GM21717 (cell line): ENCODE measurements at regions not wholly inside any gene's neighbourhood (a gene's known extent, or its start where the extent isn't known, plus 50 kb on each side); places are given as distances from the start of the nearest gene placed in this dataset.
"Not testable (repeated sequence)": the region's sequence is repeated elsewhere in the genome, so short reads cannot be mapped to it uniquely, and the experiment has no call there.

Experiments
- ATAC-seq: cut with Tn5 transposase; IDR thresholded peaks from one replicate; pipeline ENCODE4 v1.9.1; 2021; ENCODE audit warnings: mild to moderate bottlenecking, moderate library complexity; ENCODE audit not compliant: unreplicated experiment

- ATAC-seq: no peak
Measured at GRCh38 chr4:124997991-124998390, 285.5 kb upstream of the ANKRD50 start.

GRCh38 chr4:124997124-124997523 lies 284.6 kb upstream of the ANKRD50 start:
- no peak for ATAC-seq

GRCh38 chr4:124993838-124994237 lies 281.3 kb upstream of the ANKRD50 start:
- ATAC-seq: no peak

- ATAC-seq: no peak
Measured at GRCh38 chr4:124990398-124990797, 277.9 kb upstream of the ANKRD50 start.

GRCh38 chr4:124980276-124980752 lies 267.8 kb upstream of the ANKRD50 start:
- ATAC-seq: no peak

- not testable (repeated sequence) for ATAC-seq
Measured at GRCh38 chr4:124978536-124978935, 266.0 kb upstream of the ANKRD50 start.

GRCh38 chr4:124977045-124977444 lies 264.5 kb upstream of the ANKRD50 start:
- no peak for ATAC-seq

GRCh38 chr4:124974152-124974551 lies 261.6 kb upstream of the ANKRD50 start:
- ATAC-seq: no peak

GRCh38 chr4:124973716-124974115 lies 261.2 kb upstream of the ANKRD50 start:
- no peak for ATAC-seq

- ATAC-seq: no peak
Measured at GRCh38 chr4:124970011-124970410, 257.5 kb upstream of the ANKRD50 start.

GRCh38 chr4:124965497-124965891 lies 253.0 kb upstream of the ANKRD50 start:
- no peak for ATAC-seq

- ATAC-seq: no peak
Measured at GRCh38 chr4:124964852-124965496, 252.4 kb upstream of the ANKRD50 start.

- no peak for ATAC-seq
Measured at GRCh38 chr4:124964251-124964650, 251.7 kb upstream of the ANKRD50 start.

- no peak for ATAC-seq
Measured at GRCh38 chr4:124961138-124961750, 248.7 kb upstream of the ANKRD50 start.

GRCh38 chr4:124958847-124959246 lies 246.3 kb upstream of the ANKRD50 start:
- ATAC-seq: no peak

GRCh38 chr4:124955476-124955875 lies 242.9 kb upstream of the ANKRD50 start:
- no peak for ATAC-seq

GRCh38 chr4:124954046-124954445 lies 241.5 kb upstream of the ANKRD50 start:
- ATAC-seq: no peak

GRCh38 chr4:124953486-124953885 lies 241.0 kb upstream of the ANKRD50 start:
- no peak for ATAC-seq

- ATAC-seq: no peak
Measured at GRCh38 chr4:124953061-124953460, 240.5 kb upstream of the ANKRD50 start.

- ATAC-seq: no peak
Measured at GRCh38 chr4:124952601-124953000, 240.1 kb upstream of the ANKRD50 start.

GRCh38 chr4:124948976-124949597 lies 236.6 kb upstream of the ANKRD50 start:
- ATAC-seq: no peak

- ATAC-seq: no peak
Measured at GRCh38 chr4:124947622-124948265, 235.2 kb upstream of the ANKRD50 start.
